ENCODE measurements at regions not wholly inside any gene's neighbourhood (a gene's known extent, or its start where the extent isn't known, plus 50 kb on each side); places are given as distances from the start of the nearest gene placed in this dataset.
"Not testable (repeated sequence)": the region's sequence is repeated elsewhere in the genome, so short reads cannot be mapped to it uniquely, and the experiment has no call there.

GRCh38 chr9:129454467-129455067 lies 166.3 kb downstream of the C9orf50 start:
- DNase-seq, result no peak

- no peak for DNase-seq
These were observed 167.2 kb downstream of the C9orf50 start for GRCh38 chr9:129453734-129454133.

- no peak for DNase-seq
These were observed 169.2 kb downstream of the C9orf50 start for GRCh38 chr9:129451669-129452068.

GRCh38 chr9:129451089-129451656 lies 169.7 kb downstream of the C9orf50 start:
- no peak for DNase-seq

GRCh38 chr9:129449066-129449465 lies 171.8 kb downstream of the C9orf50 start:
- DNase-seq, result no peak

GRCh38 chr9:129446828-129447550 lies 173.9 kb downstream of the C9orf50 start:
- DNase-seq, result peak; percentile 58

- DNase-seq, result no peak
These were observed 175.1 kb downstream of the C9orf50 start for GRCh38 chr9:129445794-129446306.

- DNase-seq, result not testable (repeated sequence)
These were observed 177.3 kb downstream of the C9orf50 start for GRCh38 chr9:129443515-129444164.

- no peak for DNase-seq
These were observed 177.9 kb downstream of the C9orf50 start for GRCh38 chr9:129442803-129443511.

GRCh38 chr9:129441852-129442251 lies 179.0 kb downstream of the C9orf50 start:
- peak; percentile 25 for DNase-seq

GRCh38 chr9:129440435-129441186 lies 180.3 kb downstream of the C9orf50 start:
- no peak for DNase-seq

GRCh38 chr9:129439242-129439641 lies 181.7 kb downstream of the C9orf50 start:
- peak; percentile 52 for DNase-seq

GRCh38 chr9:129437626-129438323 lies 183.1 kb downstream of the C9orf50 start:
- DNase-seq, result peak; percentile 63

- peak; percentile 78 for DNase-seq
These were observed 183.9 kb downstream of the C9orf50 start for GRCh38 chr9:129436751-129437625.

- peak; percentile 40 for DNase-seq
These were observed 184.7 kb downstream of the C9orf50 start for GRCh38 chr9:129435988-129436717.

GRCh38 chr9:129435291-129435690 lies 185.6 kb downstream of the C9orf50 start:
- peak; percentile 24 for DNase-seq

- no peak for DNase-seq
These were observed 186.7 kb downstream of the C9orf50 start for GRCh38 chr9:129434187-129434586.

GRCh38 chr9:129432297-129433154 lies 188.4 kb downstream of the C9orf50 start:
- no peak for DNase-seq
